ENCODE measurements at regions not wholly inside any gene's neighbourhood (a gene's known extent, or its start where the extent isn't known, plus 50 kb on each side); places are given as distances from the start of the nearest gene placed in this dataset.
A peak's percentile ranks its signal among the peaks of the same experiment; 100 is the strongest.

DNA sequence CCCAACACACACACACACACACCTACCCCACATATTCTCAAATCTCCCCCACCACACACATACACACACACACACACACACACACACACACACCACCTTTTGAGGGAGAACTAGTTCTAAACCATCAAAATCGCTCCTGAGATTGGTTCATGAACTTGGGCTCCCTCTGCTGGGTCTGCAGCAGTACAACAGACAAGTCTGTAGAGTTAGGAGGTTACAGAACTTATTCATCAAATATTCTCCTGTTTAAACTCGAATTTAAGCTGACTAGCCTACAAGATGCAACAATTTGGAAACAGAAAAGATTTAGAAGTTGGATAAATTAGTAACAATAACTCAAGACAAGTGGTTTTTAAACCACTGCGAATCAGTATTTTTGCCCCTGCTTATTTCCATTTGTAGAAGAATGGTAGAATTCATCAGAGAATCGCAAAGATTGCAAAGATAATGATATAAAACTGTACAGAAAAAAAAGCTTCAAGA is 136.4 kb upstream of the USP15 start:
- no peak overlapping the region for H3K4me3 ChIP-seq (ENCODE audit: low read depth, low read length)
- TF ChIP-seq, protein P1, sequence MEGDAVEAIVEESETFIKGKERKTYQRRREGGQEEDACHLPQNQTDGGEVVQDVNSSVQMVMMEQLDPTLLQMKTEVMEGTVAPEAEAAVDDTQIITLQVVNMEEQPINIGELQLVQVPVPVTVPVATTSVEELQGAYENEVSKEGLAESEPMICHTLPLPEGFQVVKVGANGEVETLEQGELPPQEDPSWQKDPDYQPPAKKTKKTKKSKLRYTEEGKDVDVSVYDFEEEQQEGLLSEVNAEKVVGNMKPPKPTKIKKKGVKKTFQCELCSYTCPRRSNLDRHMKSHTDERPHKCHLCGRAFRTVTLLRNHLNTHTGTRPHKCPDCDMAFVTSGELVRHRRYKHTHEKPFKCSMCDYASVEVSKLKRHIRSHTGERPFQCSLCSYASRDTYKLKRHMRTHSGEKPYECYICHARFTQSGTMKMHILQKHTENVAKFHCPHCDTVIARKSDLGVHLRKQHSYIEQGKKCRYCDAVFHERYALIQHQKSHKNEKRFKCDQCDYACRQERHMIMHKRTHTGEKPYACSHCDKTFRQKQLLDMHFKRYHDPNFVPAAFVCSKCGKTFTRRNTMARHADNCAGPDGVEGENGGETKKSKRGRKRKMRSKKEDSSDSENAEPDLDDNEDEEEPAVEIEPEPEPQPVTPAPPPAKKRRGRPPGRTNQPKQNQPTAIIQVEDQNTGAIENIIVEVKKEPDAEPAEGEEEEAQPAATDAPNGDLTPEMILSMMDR (IDR thresholded peaks at IDR 0.05; ENCODE audit: borderline replicate concordance, insufficient read depth, low read depth, low read length) = peak; percentile 78; the same call in 1 of the 2 replicates

DNA sequence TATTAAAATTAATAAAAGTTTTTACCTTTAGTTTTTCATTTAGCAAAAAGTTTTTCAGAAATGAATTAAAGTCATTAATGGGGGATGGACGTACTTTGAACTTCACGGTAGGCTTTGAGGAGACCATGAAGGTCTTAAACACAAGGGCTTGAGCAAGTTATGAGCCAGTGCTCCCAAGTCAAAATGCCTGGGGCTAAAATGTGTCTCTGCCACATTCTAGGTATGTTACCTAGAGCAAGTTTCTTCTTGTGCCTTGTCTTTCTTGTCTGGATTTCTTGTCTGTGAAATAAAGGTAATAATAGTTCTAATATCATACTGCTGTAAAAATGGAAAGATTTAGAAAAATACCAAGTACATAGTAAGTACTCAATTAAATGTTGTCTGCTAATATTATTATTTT is 132.7 kb upstream of the USP15 start:
- TF ChIP-seq, protein P1 (IDR thresholded peaks at IDR 0.05; ENCODE audit: borderline replicate concordance, insufficient read depth, low read depth, low read length) = no peak
- H3K4me3 ChIP-seq (ENCODE audit: low read depth, low read length) = no peak overlapping the region

DNA sequence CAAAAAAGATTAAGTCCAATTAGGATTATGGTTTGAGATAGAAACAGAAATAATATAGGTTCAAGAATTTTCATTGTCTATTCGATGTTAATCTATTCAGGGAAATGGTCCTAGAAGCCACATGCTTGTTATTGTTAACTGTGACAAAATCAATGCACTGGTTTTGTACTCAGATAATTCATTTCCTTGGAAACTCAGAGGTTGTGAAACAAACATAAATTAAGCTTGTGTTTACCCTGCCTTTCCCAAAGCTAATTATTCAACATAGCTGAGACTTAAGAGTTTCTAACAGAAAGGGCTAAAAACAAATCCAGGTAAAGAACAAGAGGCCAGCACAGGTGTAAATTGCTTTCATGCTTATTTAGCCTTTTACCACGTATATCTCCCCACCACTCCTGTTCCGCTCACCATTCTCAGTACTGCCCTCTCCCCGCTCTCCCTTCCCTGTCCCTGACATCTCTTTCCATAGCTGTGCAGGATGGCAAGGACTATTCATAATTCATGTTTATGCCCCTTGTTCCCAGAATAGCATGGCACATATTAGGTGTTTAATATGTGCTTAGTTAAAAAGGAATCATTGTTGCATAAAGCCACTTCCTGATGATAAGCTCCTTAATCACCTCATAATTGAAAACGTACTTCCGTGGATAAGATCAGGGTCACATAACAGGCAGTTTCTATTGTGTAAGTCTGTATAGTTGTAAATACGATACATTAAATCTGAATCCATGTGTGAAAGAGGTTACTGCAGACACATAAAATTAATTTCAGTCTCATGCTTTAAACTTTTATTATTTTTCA is 131.8 kb upstream of the USP15 start:
- TF ChIP-seq, protein P1 (IDR thresholded peaks at IDR 0.05; ENCODE audit: borderline replicate concordance, insufficient read depth, low read depth, low read length) = no peak

DNA sequence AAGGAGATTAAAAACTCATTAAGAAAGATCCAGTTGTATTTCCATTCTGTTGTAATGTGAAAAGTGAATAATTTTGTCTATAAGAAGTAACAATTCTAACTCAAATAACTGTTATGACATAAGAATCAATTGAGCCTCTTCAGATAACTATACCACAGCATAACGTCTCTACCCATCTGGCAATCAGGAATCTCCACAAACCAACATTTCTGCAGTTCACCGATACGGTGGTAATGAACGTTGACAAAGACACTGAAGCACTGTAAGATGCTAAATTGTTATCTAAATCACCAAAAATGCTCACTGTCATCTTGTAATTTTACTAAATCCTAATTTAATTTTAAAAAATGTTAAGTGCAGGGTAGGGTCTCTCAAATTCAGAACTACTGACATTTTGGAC is 130.9 kb upstream of the USP15 start:
- TF ChIP-seq, protein P1 (IDR thresholded peaks at IDR 0.05; ENCODE audit: borderline replicate concordance, insufficient read depth, low read depth, low read length) = no peak
- no peak overlapping the region for H3K4me3 ChIP-seq (ENCODE audit: low read depth, low read length)

More for the DNA sequence above, 131.8 kb upstream of the USP15 start:
- no peak overlapping the region for H3K4me3 ChIP-seq (ENCODE audit: low read depth, low read length)

DNA sequence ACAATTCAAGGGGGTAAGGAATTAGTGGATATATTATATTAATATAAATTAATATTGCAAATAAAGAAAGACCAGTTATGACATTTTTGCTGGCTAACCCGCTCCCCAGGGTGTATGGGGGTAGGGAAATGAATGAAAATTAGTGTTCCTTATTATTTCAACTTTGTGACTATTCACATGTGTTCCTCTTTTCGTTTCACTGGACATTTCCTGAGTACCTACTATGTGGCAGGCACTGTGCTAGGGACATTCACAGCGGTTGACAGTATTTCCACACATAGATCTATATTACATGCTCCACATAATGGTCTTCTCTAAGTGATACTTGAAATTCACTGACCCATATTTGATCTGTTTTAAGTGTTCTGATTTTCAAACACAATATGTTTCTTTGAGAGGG is 129.8 kb upstream of the USP15 start:
- TF ChIP-seq, protein P1 (IDR thresholded peaks at IDR 0.05; ENCODE audit: borderline replicate concordance, insufficient read depth, low read depth, low read length) = no peak

DNA sequence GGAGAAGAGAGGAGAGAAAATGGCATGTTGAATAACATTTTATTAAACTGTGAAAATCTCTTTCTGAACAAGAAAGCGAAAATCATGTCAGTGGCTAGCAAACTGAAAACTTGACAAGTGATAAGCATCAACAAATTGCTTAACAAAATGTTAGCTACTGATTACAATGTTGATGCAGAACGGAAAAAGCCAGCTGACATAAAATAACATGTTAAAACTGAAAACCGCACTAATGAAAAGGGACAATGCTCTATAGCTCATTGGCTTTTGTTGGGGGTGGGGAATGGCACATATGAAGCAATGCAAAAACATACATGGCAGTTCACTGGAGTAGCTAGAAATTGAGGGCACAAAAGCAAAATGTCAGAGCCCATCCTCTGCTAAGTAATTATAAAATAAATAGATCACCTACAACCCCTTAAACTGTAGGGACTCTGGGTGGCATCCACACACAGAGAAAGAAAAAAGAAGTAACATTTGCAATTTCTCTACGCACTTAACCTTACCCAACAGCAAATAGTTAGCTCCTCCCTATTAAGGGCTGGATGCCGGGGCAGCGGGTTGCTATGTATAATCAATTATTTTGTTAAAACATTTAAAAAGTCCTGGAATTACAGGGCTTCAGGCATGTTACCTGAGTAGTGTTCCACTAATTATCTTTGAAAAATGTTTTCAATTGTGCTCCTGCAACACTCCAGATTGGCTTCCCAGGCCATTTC is 129.2 kb upstream of the USP15 start:
- H3K4me3 ChIP-seq (ENCODE audit: low read depth, low read length) = no peak overlapping the region
- TF ChIP-seq, protein P1 (IDR thresholded peaks at IDR 0.05; ENCODE audit: borderline replicate concordance, insufficient read depth, low read depth, low read length) = no peak

More for the DNA sequence above, 129.8 kb upstream of the USP15 start:
- H3K4me3 ChIP-seq (ENCODE audit: low read depth, low read length) = no peak overlapping the region

Measured in GM12875 (cell line).